ENCODE measurements at regions not wholly inside any gene's neighbourhood (a gene's known extent, or its start where the extent isn't known, plus 50 kb on each side); places are given as distances from the start of the nearest gene placed in this dataset.

DNA sequence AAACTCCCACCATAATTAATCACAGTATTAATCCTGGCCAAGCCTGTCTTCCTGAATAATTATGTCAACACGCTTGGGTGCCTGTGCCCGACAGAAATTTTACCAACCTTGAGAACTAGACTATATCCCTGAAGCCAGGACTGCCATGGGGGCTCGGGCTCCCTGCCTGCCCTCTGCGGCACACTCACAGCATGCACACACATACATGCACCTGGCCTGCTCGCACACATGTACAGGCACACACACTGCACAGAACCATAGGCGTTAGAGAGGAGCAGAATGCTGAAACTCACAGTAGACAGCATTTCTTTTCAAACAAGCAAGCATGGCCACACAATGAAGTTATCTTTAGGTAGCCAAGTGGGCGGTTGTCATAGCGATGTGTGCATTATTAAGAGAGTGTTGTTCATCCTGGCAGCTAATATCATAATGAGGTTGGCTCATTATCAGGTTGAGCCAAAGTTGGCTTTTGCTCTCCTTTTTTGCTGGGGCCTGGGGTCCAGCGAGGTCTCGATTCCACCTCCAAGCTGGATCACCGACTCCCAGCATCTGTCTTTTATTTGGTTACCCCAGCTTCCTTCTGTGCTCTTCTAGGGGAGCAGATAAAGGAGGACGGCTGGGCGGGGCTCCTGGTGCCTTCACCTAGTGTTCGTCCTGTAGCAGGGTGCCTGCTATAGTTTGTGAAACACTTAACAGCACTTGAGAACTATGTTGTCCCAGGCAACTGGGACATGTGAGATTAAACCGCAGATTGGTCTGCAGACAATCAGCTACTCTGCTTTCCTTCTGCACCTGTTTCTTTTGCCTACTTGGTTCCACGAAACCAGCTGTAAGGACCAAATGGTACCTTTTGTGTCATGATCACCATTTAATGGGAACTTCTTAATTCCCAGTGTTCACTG lies 91.4 kb downstream of the ZNF621 start:
- Histone ChIP-seq H3K36me3 (ENCODE audit: control insufficient read depth, insufficient read depth, low read length) (no peaks in the 10 kb centered on the region), H3K4me2 (ENCODE audit: low read length) (no peak overlapping the region), H3K79me2 (no peaks in the 10 kb centered on the region), H3K4me3 (ENCODE audit: low read depth, low read length) (no peak overlapping the region), H3K9me3 (ENCODE audit: control insufficient read depth, low read length) (no peaks in the 10 kb centered on the region), H3K27ac (no peak overlapping the region), H3K27me3 (ENCODE audit: control insufficient read depth, insufficient read depth, low read length) (no peaks in the 10 kb centered on the region), H3K4me1 (no peaks in the 10 kb centered on the region), H3K9ac (no peak overlapping the region), H2AFZ (peak overlapping the region; percentile 73)
- TF ChIP-seq, protein P1, sequence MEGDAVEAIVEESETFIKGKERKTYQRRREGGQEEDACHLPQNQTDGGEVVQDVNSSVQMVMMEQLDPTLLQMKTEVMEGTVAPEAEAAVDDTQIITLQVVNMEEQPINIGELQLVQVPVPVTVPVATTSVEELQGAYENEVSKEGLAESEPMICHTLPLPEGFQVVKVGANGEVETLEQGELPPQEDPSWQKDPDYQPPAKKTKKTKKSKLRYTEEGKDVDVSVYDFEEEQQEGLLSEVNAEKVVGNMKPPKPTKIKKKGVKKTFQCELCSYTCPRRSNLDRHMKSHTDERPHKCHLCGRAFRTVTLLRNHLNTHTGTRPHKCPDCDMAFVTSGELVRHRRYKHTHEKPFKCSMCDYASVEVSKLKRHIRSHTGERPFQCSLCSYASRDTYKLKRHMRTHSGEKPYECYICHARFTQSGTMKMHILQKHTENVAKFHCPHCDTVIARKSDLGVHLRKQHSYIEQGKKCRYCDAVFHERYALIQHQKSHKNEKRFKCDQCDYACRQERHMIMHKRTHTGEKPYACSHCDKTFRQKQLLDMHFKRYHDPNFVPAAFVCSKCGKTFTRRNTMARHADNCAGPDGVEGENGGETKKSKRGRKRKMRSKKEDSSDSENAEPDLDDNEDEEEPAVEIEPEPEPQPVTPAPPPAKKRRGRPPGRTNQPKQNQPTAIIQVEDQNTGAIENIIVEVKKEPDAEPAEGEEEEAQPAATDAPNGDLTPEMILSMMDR (IDR thresholded peaks at IDR 0.05) = no peak

DNA sequence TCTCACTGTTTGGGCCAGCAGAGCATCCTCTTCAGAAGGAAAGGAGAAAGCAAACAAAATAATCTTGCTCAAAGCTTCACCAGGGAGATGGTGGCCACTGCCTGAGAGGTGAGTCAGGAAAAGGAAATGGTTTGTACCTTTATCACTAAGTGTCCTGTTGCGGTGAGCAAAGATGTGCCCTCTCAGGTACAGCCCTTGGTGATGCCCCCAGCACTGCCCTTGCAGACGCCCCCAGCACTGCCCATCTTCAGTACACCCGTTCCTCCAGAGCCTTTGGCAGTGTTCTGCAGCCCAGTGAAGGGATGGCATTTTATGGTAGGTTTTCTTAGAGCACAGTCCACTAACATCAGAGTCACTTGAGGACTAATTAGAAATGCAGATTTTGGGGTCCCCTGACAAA lies 92.3 kb downstream of the ZNF621 start:
- Histone ChIP-seq H3K79me2 (no peaks in the 10 kb centered on the region), H3K4me2 (ENCODE audit: low read length) (no peak overlapping the region), H3K4me3 (ENCODE audit: low read depth, low read length) (no peak overlapping the region), H3K27me3 (ENCODE audit: control insufficient read depth, insufficient read depth, low read length) (no peaks in the 10 kb centered on the region), H3K9me3 (ENCODE audit: control insufficient read depth, low read length) (no peaks in the 10 kb centered on the region), H3K36me3 (ENCODE audit: control insufficient read depth, insufficient read depth, low read length) (no peaks in the 10 kb centered on the region), H3K4me1 (no peaks in the 10 kb centered on the region), H3K27ac (no peak overlapping the region), H3K9ac (no peak overlapping the region), H2AFZ (no peak overlapping the region)
- TF ChIP-seq, protein P1 (IDR thresholded peaks at IDR 0.05) = no peak

DNA sequence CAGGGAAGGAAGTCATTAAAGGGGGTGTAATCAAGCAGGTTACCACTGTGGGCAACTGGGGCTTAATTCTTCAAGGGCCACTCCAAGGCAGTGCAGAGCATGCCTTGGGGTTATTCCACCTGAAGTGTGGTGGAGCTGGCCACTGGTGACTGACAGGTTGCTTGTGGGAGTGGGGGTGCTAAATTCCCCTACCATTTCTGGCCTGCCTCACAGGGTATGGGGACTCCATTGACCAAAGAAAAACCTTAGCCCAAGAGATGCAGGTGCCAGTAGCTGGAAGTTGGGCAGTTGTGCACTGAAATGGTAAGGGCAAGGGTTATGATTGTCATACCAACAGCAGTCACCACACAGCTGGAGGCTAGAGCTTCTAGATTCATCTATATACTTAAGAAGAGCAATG lies 93.4 kb downstream of the ZNF621 start:
- Histone ChIP-seq H3K9me3 (ENCODE audit: control insufficient read depth, low read length) (no peaks in the 10 kb centered on the region), H3K27ac (no peak overlapping the region), H3K4me2 (ENCODE audit: low read length) (no peak overlapping the region), H3K4me1 (no peaks in the 10 kb centered on the region), H3K79me2 (no peaks in the 10 kb centered on the region), H3K36me3 (ENCODE audit: control insufficient read depth, insufficient read depth, low read length) (no peaks in the 10 kb centered on the region), H3K27me3 (ENCODE audit: control insufficient read depth, insufficient read depth, low read length) (no peaks in the 10 kb centered on the region), H2AFZ (no peak overlapping the region), H3K9ac (no peak overlapping the region), H3K4me3 (ENCODE audit: low read depth, low read length) (no peak overlapping the region)
- TF ChIP-seq, protein P1 (IDR thresholded peaks at IDR 0.05) = no peak

DNA sequence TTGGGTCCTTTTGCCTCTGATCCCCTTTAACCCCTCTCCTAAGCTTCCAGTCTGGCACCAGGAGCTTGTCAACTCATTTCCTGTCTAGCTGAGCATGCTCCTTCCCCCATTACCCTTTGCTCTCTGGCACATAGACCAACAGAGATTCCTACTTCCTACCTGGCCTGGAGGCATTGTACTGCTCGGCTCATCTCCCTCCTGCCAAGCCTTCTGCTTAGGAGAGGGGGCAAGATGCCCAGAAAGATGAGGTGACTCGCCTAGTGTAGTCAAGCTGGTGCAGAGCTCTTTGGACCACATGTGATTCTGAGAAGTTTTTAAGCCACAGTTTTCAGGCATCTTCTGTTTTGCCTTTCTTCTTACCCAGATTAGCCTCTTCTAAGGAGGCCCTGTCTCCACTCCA lies 95.4 kb downstream of the ZNF621 start:
- Histone ChIP-seq H3K36me3 (ENCODE audit: control insufficient read depth, insufficient read depth, low read length) (no peaks in the 10 kb centered on the region), H3K4me3 (ENCODE audit: low read depth, low read length) (no peak overlapping the region), H3K79me2 (no peaks in the 10 kb centered on the region), H3K9ac (no peak overlapping the region), H3K27ac (no peak overlapping the region), H3K4me2 (ENCODE audit: low read length) (no peak overlapping the region), H2AFZ (no peak overlapping the region), H3K9me3 (ENCODE audit: control insufficient read depth, low read length) (no peaks in the 10 kb centered on the region), H3K4me1 (no peaks in the 10 kb centered on the region), H3K27me3 (ENCODE audit: control insufficient read depth, insufficient read depth, low read length) (no peaks in the 10 kb centered on the region)
- TF ChIP-seq, protein P1 (IDR thresholded peaks at IDR 0.05) = no peak

DNA sequence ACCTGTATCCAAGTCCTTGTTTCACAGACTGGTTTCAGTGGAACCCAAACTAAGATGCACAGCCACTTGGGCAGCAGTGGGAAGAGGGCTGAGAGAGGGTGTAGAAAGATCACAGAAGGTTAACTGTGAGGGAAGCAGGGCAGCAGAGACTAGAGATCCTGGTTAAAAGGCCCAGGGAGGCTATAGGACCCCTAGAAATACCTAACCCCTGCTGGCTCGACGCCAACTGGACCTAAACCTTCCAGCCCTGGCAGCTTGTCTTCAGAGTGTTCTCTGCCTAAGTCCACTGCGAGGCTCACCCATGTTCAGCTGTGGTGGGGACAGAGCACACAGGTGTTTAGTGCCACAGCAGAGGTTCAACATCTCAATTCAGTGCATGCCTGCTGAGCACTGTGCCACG lies 96.5 kb downstream of the ZNF621 start:
- Histone ChIP-seq H3K27me3 (ENCODE audit: control insufficient read depth, insufficient read depth, low read length) (no peaks in the 10 kb centered on the region), H3K4me2 (ENCODE audit: low read length) (no peak overlapping the region), H3K36me3 (ENCODE audit: control insufficient read depth, insufficient read depth, low read length) (no peaks in the 10 kb centered on the region), H3K79me2 (no peaks in the 10 kb centered on the region), H3K9ac (no peak overlapping the region), H3K4me1 (no peaks in the 10 kb centered on the region), H3K4me3 (ENCODE audit: low read depth, low read length) (no peak overlapping the region), H3K27ac (no peak overlapping the region), H2AFZ (no peak overlapping the region), H3K9me3 (ENCODE audit: control insufficient read depth, low read length) (no peaks in the 10 kb centered on the region)
- TF ChIP-seq, protein P1 (IDR thresholded peaks at IDR 0.05) = no peak
